GM23338 (cell line): ENCODE measurements at regions not wholly inside any gene's neighbourhood (a gene's known extent, or its start where the extent isn't known, plus 50 kb on each side); places are given as distances from the start of the nearest gene placed in this dataset.

ENCODE experiments used
- ATAC-seq: fragments of 200-7000 bp; cut with Tn5 transposase; 3 replicates; pipeline ENCODE4 v1.9.1; 2020
- DNase-seq: peaks from one replicate; pipeline ENCODE4 v3.0.0-alpha.2; 2015; ENCODE audit warnings: low spot score
- H2AFZ ChIP-seq: fragments of 200-600 bp; sonication (generic); 2 replicates; pipeline ENCODE4 v1.8.0; 2016; ENCODE audit warnings: antibody characterized with exemption, mild to moderate bottlenecking, moderate library complexity
- H3F3A ChIP-seq: fragments of 200-600 bp; sonication (generic); replicated peaks from 2 replicates; pipeline ENCODE4 v1.8.0; 2017; ENCODE audit warnings: antibody characterized with exemption, mixed run types, low read depth
- H3K27ac ChIP-seq: fragments of 200-600 bp; sonication (generic); 2 replicates; pipeline ENCODE4 v1.6.1; 2016; ENCODE audit warnings: low read depth
- H3K27me3 ChIP-seq: fragments of 200-600 bp; sonication (generic); 2 replicates; pipeline ENCODE4 v1.8.0; 2016; ENCODE audit warnings: mild to moderate bottlenecking, mixed run types, moderate library complexity; ENCODE audit not compliant: insufficient read depth
- H3K36me3 ChIP-seq: fragments of 200-600 bp; sonication (generic); 2 replicates; pipeline ENCODE4 v1.8.0; 2016; ENCODE audit warnings: mild to moderate bottlenecking; ENCODE audit not compliant: insufficient read depth
- H3K4me1 ChIP-seq: fragments of 200-600 bp; sonication (generic); 2 replicates; pipeline ENCODE4 v1.8.0; 2016; ENCODE audit warnings: mild to moderate bottlenecking, moderate library complexity; ENCODE audit not compliant: insufficient read depth
- H3K4me2 ChIP-seq: fragments of 200-600 bp; sonication (generic); 2 replicates; pipeline ENCODE4 v1.7.1; 2017; ENCODE audit warnings: mixed run types
- H3K4me3 ChIP-seq: fragments of 200-600 bp; sonication (generic); 2 replicates; pipeline ENCODE4 v1.6.1; 2016; ENCODE audit warnings: mixed run types
- H3K79me2 ChIP-seq: fragments of 200-600 bp; sonication (generic); replicated peaks from 2 replicates; pipeline ENCODE4 v1.8.0; 2017; ENCODE audit warnings: mild to moderate bottlenecking; ENCODE audit not compliant: insufficient read depth
- H3K9me2 ChIP-seq: fragments of 200-600 bp; sonication (generic); 2 replicates; pipeline ENCODE4 v1.8.0; 2017; ENCODE audit not compliant: insufficient read depth
- H4K20me1 ChIP-seq: fragments of 200-600 bp; sonication (generic); replicated peaks from 2 replicates; pipeline ENCODE4 v1.8.0; 2017; ENCODE audit warnings: mild to moderate bottlenecking; ENCODE audit not compliant: insufficient read depth
- H3K27ac Mint-ChIP-seq: 2 replicates; pipeline ENCODE4 v1.8.0; 2020; ENCODE audit warnings: inconsistent platforms, mild to moderate bottlenecking, moderate library complexity, mixed read lengths
- H3K27me3 Mint-ChIP-seq: 3 replicates; pipeline ENCODE4 v1.8.0; 2022; ENCODE audit warnings: low read depth, mild to moderate bottlenecking, moderate library complexity, mixed read lengths, inconsistent platforms; ENCODE audit not compliant: insufficient read depth, poor library complexity
- H3K36me3 Mint-ChIP-seq: 3 replicates; pipeline ENCODE4 v1.8.0; 2021; ENCODE audit warnings: low read depth, mild to moderate bottlenecking, inconsistent platforms, moderate library complexity, mixed read lengths
- H3K4me1 Mint-ChIP-seq: 3 replicates; pipeline ENCODE4 v1.8.0; 2020; ENCODE audit warnings: mild to moderate bottlenecking, inconsistent platforms, mixed read lengths
- H3K4me3 Mint-ChIP-seq: 3 replicates; pipeline ENCODE4 v1.8.0; 2021; ENCODE audit warnings: moderate library complexity, mild to moderate bottlenecking, inconsistent platforms, mixed read lengths
- H3K9me3 Mint-ChIP-seq: 3 replicates; pipeline ENCODE4 v1.8.0; 2020; ENCODE audit warnings: moderate library complexity, mild to moderate bottlenecking, inconsistent platforms, mixed read lengths
- CREB1 ChIP-seq: fragments of 250-450 bp; sonication (Bioruptor Pico); IDR thresholded peaks from 2 replicates; pipeline ENCODE4 v1.5.0; 2020; ENCODE audit warnings: low read depth, mild to moderate bottlenecking, moderate library complexity
- EZH2 ChIP-seq: fragments of 200-600 bp; sonication (generic); IDR thresholded peaks from one replicate; pipeline ENCODE4 v1.8.0; 2017; ENCODE audit warnings: antibody characterized with exemption, mild to moderate bottlenecking, low read depth; ENCODE audit not compliant: unreplicated experiment
- EZH2phosphoT487 ChIP-seq: fragments of 200-600 bp; sonication (generic); IDR thresholded peaks from one replicate; pipeline ENCODE4 v1.8.1; 2018; ENCODE audit warnings: antibody characterized with exemption; ENCODE audit not compliant: unreplicated experiment
- JUNB ChIP-seq: IDR thresholded peaks from one replicate; pipeline ENCODE4 v1.6.1; 2016; ENCODE audit warnings: antibody characterized with exemption; ENCODE audit not compliant: unreplicated experiment
- NANOG ChIP-seq: IDR thresholded peaks from 2 replicates; pipeline ENCODE4 v1.6.1; 2016; ENCODE audit warnings: antibody characterized with exemption, borderline replicate concordance
- POLR2AphosphoS5 ChIP-seq: IDR thresholded peaks from 2 replicates; pipeline ENCODE4 v1.6.1; 2016; ENCODE audit warnings: antibody characterized with exemption, low read depth
- STAT1 ChIP-seq: IDR thresholded peaks from one replicate; pipeline ENCODE4 v1.6.1; 2016; ENCODE audit warnings: antibody characterized with exemption; ENCODE audit not compliant: unreplicated experiment
- ZNF114 ChIP-seq: fragments of 250-450 bp; sonication (Bioruptor Pico); IDR thresholded peaks from 2 replicates; pipeline ENCODE4 v1.5.0; 2020; ENCODE audit warnings: mild to moderate bottlenecking, moderate library complexity
- ZNF331 ChIP-seq: fragments of 250-450 bp; sonication (Bioruptor Pico); IDR thresholded peaks from 2 replicates; pipeline ENCODE4 v1.5.0; 2020; ENCODE audit warnings: low read depth, mild to moderate bottlenecking, moderate library complexity
- TF ChIP-seq, protein P1 (sequence below): IDR thresholded peaks from 2 replicates; pipeline ENCODE4 v1.6.1; 2016; ENCODE audit warnings: antibody characterized with exemption
- TF ChIP-seq, protein P2 (sequence below): IDR thresholded peaks from one replicate; pipeline ENCODE4 v1.6.1; 2018; ENCODE audit warnings: antibody characterized with exemption; ENCODE audit not compliant: unreplicated experiment
- TF ChIP-seq, protein P3 (sequence below): fragments of 250-450 bp; sonication (Bioruptor Pico); IDR thresholded peaks from 2 replicates; pipeline ENCODE4 v1.5.0; 2020; ENCODE audit warnings: mild to moderate bottlenecking, moderate library complexity
- TF ChIP-seq, protein P4 (sequence below), 2 experiments: fragments of 200-600 bp in 1 of 2; sonication (generic) in 1 of 2; conservative IDR thresholded peaks; 2 replicates each; pipeline versions ENCODE4 v1.5.1 to v1.6.1; 2016 to 2017; ENCODE audit warnings: antibody characterized with exemption in 2 of 2, low read depth in 2 of 2, mild to moderate bottlenecking in 2 of 2, moderate library complexity in 1 of 2

DNA sequence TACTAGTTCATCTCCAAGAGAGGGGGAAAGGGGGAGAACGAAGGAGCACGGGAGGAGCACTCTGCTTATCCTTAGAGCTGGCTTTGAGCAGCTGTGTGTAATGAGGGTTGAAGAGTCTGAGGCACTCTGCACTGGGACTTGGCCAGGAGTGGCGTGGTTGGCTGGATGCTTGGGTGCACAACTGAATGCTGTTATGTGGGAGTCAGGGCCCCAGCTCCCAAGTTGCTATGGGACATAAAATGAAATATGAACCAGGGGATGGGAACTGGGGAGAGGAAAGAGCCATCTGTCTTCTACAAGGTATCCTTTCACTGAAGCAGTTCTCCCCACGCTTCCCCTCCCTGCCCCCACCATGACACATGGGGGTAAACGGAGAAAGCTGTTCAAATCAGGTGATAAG, 105.9 kb upstream of the ANKFN1 start:
- peak overlapping the region; percentile 32; the same call in 1 of the 2 replicates for H2AFZ ChIP-seq

More for the DNA sequence above, 105.9 kb upstream of the ANKFN1 start:
- no peak overlapping the region for H3K4me2 ChIP-seq
- H4K20me1 ChIP-seq = no peaks in the 10 kb centered on the region
- no peaks in the 10 kb centered on the region for H3K36me3 ChIP-seq
- Mint-ChIP-seq H3K27me3 (peaks cover 1% of the 10 kb centered on the region), H3K4me1 (peaks cover 10% of the 10 kb centered on the region; the same call in 2 of the 3 replicates), H3K4me3 (no peak overlapping the region), H3K36me3 (no peaks in the 10 kb centered on the region), H3K9me3 (0 out of 3 replicates have a peak, but pooled peaks cover 3% of the 10 kb centered on the region), H3K27ac (no peak overlapping the region)
- no peak overlapping the region for H3K4me3 ChIP-seq
- H3F3A ChIP-seq = no peaks in the 10 kb centered on the region
- H3K27me3 ChIP-seq = no peaks in the 10 kb centered on the region
- no peaks in the 10 kb centered on the region for H3K9me2 ChIP-seq
- no peaks in the 10 kb centered on the region for H3K4me1 ChIP-seq
- TF ChIP-seq EZH2 = no peak
- no peak for TF ChIP-seq STAT1
- TF ChIP-seq, protein P1, sequence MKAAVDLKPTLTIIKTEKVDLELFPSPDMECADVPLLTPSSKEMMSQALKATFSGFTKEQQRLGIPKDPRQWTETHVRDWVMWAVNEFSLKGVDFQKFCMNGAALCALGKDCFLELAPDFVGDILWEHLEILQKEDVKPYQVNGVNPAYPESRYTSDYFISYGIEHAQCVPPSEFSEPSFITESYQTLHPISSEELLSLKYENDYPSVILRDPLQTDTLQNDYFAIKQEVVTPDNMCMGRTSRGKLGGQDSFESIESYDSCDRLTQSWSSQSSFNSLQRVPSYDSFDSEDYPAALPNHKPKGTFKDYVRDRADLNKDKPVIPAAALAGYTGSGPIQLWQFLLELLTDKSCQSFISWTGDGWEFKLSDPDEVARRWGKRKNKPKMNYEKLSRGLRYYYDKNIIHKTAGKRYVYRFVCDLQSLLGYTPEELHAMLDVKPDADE = no peak
- TF ChIP-seq NANOG = no peak
- TF ChIP-seq ZNF331 (CRISPR knock-in tag) = no peak
- TF ChIP-seq JUNB = no peak
- TF ChIP-seq, protein P2, sequence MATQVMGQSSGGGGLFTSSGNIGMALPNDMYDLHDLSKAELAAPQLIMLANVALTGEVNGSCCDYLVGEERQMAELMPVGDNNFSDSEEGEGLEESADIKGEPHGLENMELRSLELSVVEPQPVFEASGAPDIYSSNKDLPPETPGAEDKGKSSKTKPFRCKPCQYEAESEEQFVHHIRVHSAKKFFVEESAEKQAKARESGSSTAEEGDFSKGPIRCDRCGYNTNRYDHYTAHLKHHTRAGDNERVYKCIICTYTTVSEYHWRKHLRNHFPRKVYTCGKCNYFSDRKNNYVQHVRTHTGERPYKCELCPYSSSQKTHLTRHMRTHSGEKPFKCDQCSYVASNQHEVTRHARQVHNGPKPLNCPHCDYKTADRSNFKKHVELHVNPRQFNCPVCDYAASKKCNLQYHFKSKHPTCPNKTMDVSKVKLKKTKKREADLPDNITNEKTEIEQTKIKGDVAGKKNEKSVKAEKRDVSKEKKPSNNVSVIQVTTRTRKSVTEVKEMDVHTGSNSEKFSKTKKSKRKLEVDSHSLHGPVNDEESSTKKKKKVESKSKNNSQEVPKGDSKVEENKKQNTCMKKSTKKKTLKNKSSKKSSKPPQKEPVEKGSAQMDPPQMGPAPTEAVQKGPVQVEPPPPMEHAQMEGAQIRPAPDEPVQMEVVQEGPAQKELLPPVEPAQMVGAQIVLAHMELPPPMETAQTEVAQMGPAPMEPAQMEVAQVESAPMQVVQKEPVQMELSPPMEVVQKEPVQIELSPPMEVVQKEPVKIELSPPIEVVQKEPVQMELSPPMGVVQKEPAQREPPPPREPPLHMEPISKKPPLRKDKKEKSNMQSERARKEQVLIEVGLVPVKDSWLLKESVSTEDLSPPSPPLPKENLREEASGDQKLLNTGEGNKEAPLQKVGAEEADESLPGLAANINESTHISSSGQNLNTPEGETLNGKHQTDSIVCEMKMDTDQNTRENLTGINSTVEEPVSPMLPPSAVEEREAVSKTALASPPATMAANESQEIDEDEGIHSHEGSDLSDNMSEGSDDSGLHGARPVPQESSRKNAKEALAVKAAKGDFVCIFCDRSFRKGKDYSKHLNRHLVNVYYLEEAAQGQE = no peak
- TF ChIP-seq CREB1 (CRISPR knock-in tag) = no peak
- no peak for TF ChIP-seq ZNF114 (CRISPR knock-in tag)
- TF ChIP-seq, protein P3, sequence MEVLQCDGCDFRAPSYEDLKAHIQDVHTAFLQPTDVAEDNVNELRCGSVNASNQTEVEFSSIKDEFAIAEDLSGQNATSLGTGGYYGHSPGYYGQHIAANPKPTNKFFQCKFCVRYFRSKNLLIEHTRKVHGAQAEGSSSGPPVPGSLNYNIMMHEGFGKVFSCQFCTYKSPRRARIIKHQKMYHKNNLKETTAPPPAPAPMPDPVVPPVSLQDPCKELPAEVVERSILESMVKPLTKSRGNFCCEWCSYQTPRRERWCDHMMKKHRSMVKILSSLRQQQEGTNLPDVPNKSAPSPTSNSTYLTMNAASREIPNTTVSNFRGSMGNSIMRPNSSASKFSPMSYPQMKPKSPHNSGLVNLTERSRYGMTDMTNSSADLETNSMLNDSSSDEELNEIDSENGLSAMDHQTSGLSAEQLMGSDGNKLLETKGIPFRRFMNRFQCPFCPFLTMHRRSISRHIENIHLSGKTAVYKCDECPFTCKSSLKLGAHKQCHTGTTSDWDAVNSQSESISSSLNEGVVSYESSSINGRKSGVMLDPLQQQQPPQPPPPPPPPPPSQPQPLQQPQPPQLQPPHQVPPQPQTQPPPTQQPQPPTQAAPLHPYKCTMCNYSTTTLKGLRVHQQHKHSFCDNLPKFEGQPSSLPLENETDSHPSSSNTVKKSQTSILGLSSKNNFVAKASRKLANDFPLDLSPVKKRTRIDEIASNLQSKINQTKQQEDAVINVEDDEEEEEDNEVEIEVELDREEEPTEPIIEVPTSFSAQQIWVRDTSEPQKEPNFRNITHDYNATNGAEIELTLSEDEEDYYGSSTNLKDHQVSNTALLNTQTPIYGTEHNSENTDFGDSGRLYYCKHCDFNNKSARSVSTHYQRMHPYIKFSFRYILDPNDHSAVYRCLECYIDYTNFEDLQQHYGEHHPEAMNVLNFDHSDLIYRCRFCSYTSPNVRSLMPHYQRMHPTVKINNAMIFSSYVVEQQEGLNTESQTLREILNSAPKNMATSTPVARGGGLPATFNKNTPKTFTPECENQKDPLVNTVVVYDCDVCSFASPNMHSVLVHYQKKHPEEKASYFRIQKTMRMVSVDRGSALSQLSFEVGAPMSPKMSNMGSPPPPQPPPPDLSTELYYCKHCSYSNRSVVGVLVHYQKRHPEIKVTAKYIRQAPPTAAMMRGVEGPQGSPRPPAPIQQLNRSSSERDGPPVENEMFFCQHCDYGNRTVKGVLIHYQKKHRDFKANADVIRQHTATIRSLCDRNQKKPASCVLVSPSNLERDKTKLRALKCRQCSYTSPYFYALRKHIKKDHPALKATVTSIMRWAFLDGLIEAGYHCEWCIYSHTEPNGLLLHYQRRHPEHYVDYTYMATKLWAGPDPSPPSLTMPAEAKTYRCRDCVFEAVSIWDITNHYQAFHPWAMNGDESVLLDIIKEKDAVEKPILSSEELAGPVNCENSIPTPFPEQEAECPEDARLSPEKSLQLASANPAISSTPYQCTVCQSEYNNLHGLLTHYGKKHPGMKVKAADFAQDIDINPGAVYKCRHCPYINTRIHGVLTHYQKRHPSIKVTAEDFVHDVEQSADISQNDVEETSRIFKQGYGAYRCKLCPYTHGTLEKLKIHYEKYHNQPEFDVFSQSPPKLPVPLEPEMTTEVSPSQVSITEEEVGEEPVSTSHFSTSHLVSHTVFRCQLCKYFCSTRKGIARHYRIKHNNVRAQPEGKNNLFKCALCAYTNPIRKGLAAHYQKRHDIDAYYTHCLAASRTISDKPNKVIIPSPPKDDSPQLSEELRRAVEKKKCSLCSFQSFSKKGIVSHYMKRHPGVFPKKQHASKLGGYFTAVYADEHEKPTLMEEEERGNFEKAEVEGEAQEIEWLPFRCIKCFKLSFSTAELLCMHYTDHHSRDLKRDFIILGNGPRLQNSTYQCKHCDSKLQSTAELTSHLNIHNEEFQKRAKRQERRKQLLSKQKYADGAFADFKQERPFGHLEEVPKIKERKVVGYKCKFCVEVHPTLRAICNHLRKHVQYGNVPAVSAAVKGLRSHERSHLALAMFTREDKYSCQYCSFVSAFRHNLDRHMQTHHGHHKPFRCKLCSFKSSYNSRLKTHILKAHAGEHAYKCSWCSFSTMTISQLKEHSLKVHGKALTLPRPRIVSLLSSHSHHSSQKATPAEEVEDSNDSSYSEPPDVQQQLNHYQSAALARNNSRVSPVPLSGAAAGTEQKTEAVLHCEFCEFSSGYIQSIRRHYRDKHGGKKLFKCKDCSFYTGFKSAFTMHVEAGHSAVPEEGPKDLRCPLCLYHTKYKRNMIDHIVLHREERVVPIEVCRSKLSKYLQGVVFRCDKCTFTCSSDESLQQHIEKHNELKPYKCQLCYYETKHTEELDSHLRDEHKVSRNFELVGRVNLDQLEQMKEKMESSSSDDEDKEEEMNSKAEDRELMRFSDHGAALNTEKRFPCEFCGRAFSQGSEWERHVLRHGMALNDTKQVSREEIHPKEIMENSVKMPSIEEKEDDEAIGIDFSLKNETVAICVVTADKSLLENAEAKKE (CRISPR knock-in tag) = no peak
- TF ChIP-seq, protein P4, sequence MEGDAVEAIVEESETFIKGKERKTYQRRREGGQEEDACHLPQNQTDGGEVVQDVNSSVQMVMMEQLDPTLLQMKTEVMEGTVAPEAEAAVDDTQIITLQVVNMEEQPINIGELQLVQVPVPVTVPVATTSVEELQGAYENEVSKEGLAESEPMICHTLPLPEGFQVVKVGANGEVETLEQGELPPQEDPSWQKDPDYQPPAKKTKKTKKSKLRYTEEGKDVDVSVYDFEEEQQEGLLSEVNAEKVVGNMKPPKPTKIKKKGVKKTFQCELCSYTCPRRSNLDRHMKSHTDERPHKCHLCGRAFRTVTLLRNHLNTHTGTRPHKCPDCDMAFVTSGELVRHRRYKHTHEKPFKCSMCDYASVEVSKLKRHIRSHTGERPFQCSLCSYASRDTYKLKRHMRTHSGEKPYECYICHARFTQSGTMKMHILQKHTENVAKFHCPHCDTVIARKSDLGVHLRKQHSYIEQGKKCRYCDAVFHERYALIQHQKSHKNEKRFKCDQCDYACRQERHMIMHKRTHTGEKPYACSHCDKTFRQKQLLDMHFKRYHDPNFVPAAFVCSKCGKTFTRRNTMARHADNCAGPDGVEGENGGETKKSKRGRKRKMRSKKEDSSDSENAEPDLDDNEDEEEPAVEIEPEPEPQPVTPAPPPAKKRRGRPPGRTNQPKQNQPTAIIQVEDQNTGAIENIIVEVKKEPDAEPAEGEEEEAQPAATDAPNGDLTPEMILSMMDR (conservative IDR thresholded peaks at IDR 0.05; ENCODE audit: low read depth in 2 of 2) = no peak
- no peak for TF ChIP-seq POLR2AphosphoS5
- no peak for TF ChIP-seq EZH2phosphoT487
- ATAC-seq = no peak
- DNase-seq = no peak
- H3K79me2 ChIP-seq = no peaks in the 10 kb centered on the region
- no peak overlapping the region for H3K27ac ChIP-seq
